Right lobe of liver (tissue), 4 donors: ENCODE measurements at regions not wholly inside any gene's neighbourhood (a gene's known extent, or its start where the extent isn't known, plus 50 kb on each side); places are given as distances from the start of the nearest gene placed in this dataset.

Experiments
- CTCF ChIP-seq, 4 donors: fragments of 200-600 bp in 3 of 4; fragments of 450-650 bp in 1 of 4; IDR thresholded peaks; one replicate each; pipeline versions ENCODE4 v1.5.1 to v1.8.0; 2016 to 2022; ENCODE audit warnings: antibody characterized with exemption in 4 of 4, mild to moderate bottlenecking in 2 of 4
- POLR2A ChIP-seq: fragments of 450-650 bp; IDR thresholded peaks from one replicate; pipeline ENCODE4 v1.6.1; 2017; ENCODE audit warnings: antibody characterized with exemption, mild to moderate bottlenecking
- donor health status: DM: no; HTN: no; CAD: no.
- donor health status: DM: no; HTN: no; CAD: no.
- donor health status: DM: no; HTN: yes; CAD: no.

GRCh38 chr5:17339841-17340240 lies 122.4 kb downstream of the BASP1 start:
- TF ChIP-seq CTCF (IDR thresholded peaks at IDR 0.05) (no peak), POLR2A (no peak)
